ENCODE measurements at regions not wholly inside any gene's neighbourhood (a gene's known extent, or its start where the extent isn't known, plus 50 kb on each side); places are given as distances from the start of the nearest gene placed in this dataset.

GRCh38 chr14:95386536-95387095 is 66.9 kb upstream of the CLMN start:
- TF ChIP-seq POLR2AphosphoS5 (IDR thresholded peaks at IDR 0.05; ENCODE audit: low read depth, low read length) = no peak
- TF ChIP-seq, protein P1, sequence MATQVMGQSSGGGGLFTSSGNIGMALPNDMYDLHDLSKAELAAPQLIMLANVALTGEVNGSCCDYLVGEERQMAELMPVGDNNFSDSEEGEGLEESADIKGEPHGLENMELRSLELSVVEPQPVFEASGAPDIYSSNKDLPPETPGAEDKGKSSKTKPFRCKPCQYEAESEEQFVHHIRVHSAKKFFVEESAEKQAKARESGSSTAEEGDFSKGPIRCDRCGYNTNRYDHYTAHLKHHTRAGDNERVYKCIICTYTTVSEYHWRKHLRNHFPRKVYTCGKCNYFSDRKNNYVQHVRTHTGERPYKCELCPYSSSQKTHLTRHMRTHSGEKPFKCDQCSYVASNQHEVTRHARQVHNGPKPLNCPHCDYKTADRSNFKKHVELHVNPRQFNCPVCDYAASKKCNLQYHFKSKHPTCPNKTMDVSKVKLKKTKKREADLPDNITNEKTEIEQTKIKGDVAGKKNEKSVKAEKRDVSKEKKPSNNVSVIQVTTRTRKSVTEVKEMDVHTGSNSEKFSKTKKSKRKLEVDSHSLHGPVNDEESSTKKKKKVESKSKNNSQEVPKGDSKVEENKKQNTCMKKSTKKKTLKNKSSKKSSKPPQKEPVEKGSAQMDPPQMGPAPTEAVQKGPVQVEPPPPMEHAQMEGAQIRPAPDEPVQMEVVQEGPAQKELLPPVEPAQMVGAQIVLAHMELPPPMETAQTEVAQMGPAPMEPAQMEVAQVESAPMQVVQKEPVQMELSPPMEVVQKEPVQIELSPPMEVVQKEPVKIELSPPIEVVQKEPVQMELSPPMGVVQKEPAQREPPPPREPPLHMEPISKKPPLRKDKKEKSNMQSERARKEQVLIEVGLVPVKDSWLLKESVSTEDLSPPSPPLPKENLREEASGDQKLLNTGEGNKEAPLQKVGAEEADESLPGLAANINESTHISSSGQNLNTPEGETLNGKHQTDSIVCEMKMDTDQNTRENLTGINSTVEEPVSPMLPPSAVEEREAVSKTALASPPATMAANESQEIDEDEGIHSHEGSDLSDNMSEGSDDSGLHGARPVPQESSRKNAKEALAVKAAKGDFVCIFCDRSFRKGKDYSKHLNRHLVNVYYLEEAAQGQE (IDR thresholded peaks at IDR 0.05; ENCODE audit: insufficient read depth in 1 of 2, low read depth in 2 of 2, low read length in 2 of 2) = no peak
